Myocyte (in vitro differentiated cells): ENCODE measurements at regions not wholly inside any gene's neighbourhood (a gene's known extent, or its start where the extent isn't known, plus 50 kb on each side); places are given as distances from the start of the nearest gene placed in this dataset.

Source experiments
- DNase-seq: peaks from one replicate; pipeline ENCODE4 v3.0.0-alpha.2; 2012; ENCODE audit warnings: low read depth

GRCh38 chr9:118364266-118365106 lies 660.3 kb downstream of the TLR4 start:
- DNase-seq, result no peak

- DNase-seq, result no peak
Measured at GRCh38 chr9:118366228-118366627, 662.0 kb downstream of the TLR4 start.

GRCh38 chr9:118367383-118367782 lies 663.2 kb downstream of the TLR4 start:
- no peak for DNase-seq

- no peak for DNase-seq
Measured at GRCh38 chr9:118384531-118385100, 680.4 kb downstream of the TLR4 start.

- DNase-seq, result no peak
Measured at GRCh38 chr9:118395415-118395814, 691.2 kb downstream of the TLR4 start.

GRCh38 chr9:118401546-118401945 lies 697.3 kb downstream of the TLR4 start:
- no peak for DNase-seq

GRCh38 chr9:118414676-118415075 lies 710.5 kb downstream of the TLR4 start:
- DNase-seq, result no peak

GRCh38 chr9:118418887-118419565 lies 714.8 kb downstream of the TLR4 start:
- no peak for DNase-seq

- no peak for DNase-seq
Measured at GRCh38 chr9:118419676-118420075, 715.5 kb downstream of the TLR4 start.

GRCh38 chr9:118422508-118422907 lies 718.3 kb downstream of the TLR4 start:
- no peak for DNase-seq

GRCh38 chr9:118423021-118423420 lies 718.8 kb downstream of the TLR4 start:
- no peak for DNase-seq

GRCh38 chr9:118423721-118424120 lies 719.5 kb downstream of the TLR4 start:
- no peak for DNase-seq

GRCh38 chr9:118426772-118427171 lies 722.6 kb downstream of the TLR4 start:
- no peak for DNase-seq

- DNase-seq, result no peak
Measured at GRCh38 chr9:118438810-118439209, 734.6 kb downstream of the TLR4 start.

GRCh38 chr9:118439441-118439840 lies 735.2 kb downstream of the TLR4 start:
- DNase-seq, result no peak

GRCh38 chr9:118444403-118444802 lies 740.2 kb downstream of the TLR4 start:
- no peak for DNase-seq

GRCh38 chr9:118446943-118447639 lies 742.9 kb downstream of the TLR4 start:
- no peak for DNase-seq

GRCh38 chr9:118449554-118449953 lies 745.4 kb downstream of the TLR4 start:
- DNase-seq, result no peak

GRCh38 chr9:118455259-118455658 lies 751.1 kb downstream of the TLR4 start:
- no peak for DNase-seq

GRCh38 chr9:118455788-118456187 lies 751.6 kb downstream of the TLR4 start:
- peak; percentile 2 for DNase-seq

GRCh38 chr9:118457171-118458000 lies 753.2 kb downstream of the TLR4 start:
- no peak for DNase-seq
